CD14-positive monocyte (primary cell): ENCODE measurements at regions not wholly inside any gene's neighbourhood (a gene's known extent, or its start where the extent isn't known, plus 50 kb on each side); places are given as distances from the start of the nearest gene placed in this dataset.

Experiments
- DNase-seq, 3 donors: peaks; one replicate each; pipeline ENCODE4 v3.0.0-alpha.2; 2011 to 2022
- H2AFZ ChIP-seq: 2 replicates; pipeline ENCODE4 v1.6.0; 2012; ENCODE audit warnings: mild to moderate bottlenecking, low read depth, low read length, inconsistent platforms; ENCODE audit not compliant: insufficient read depth, poor library complexity, severe bottlenecking
- H3K27ac ChIP-seq, 2 donors: 1 replicate in 1 of 2; 2 replicates in 1 of 2; pipeline ENCODE4 v1.5.1; 2012 to 2013; ENCODE audit warnings: low read length in 2 of 2, control low read depth in 1 of 2, inconsistent platforms in 1 of 2, low read depth in 1 of 2, mild to moderate bottlenecking in 1 of 2
- H3K27me3 ChIP-seq, 2 donors: one replicate each; pipeline versions ENCODE4 v1.6.0 to v1.6.1; 2011 to 2013; ENCODE audit warnings: low read length in 2 of 2; ENCODE audit not compliant: control insufficient read depth in 2 of 2, insufficient read depth in 2 of 2
- H3K36me3 ChIP-seq, 2 donors: replicated peaks in 1 of 2; 1 replicate in 1 of 2; 2 replicates in 1 of 2; pipeline versions ENCODE4 v1.5.1 to v1.6.1; 2012 to 2013; ENCODE audit warnings: low read length in 2 of 2, control low read depth in 1 of 2, inconsistent platforms in 1 of 2, mild to moderate bottlenecking in 1 of 2; ENCODE audit not compliant: insufficient read depth in 2 of 2, control insufficient read depth in 1 of 2
- H3K4me1 ChIP-seq, 2 donors: 1 replicate in 1 of 2; 2 replicates in 1 of 2; pipeline versions ENCODE4 v1.5.1 to v1.6.1; 2012 to 2013; ENCODE audit warnings: low read length in 2 of 2, control low read depth in 1 of 2, inconsistent platforms in 1 of 2, mild to moderate bottlenecking in 1 of 2, moderate library complexity in 1 of 2; ENCODE audit not compliant: insufficient read depth in 2 of 2, control insufficient read depth in 1 of 2
- H3K4me2 ChIP-seq: replicated peaks from 2 replicates; pipeline ENCODE3; 2012; ENCODE audit warnings: low read length, moderate library complexity, mild to moderate bottlenecking; ENCODE audit not compliant: poor library complexity, severe bottlenecking; ENCODE audit errors: extremely low read depth
- H3K4me3 ChIP-seq, 3 experiments: fragments of 200-600 bp in 1 of 3; sonication (generic) in 1 of 3; replicated peaks in 1 of 3; 1 replicate in 2 of 3; 2 replicates in 1 of 3; pipeline ENCODE4 v1.5.1; 2011 to 2013; ENCODE audit warnings: low read length in 3 of 3, mild to moderate bottlenecking in 3 of 3, control low read depth in 2 of 3, low read depth in 2 of 3, inconsistent platforms in 1 of 3, moderate library complexity in 1 of 3
- H3K79me2 ChIP-seq: 2 replicates; pipeline ENCODE4 v1.6.0; 2012; ENCODE audit warnings: mild to moderate bottlenecking, control low read depth, inconsistent platforms, low read length, moderate library complexity; ENCODE audit not compliant: insufficient read depth
- H3K9ac ChIP-seq: 2 replicates; pipeline ENCODE4 v1.6.0; 2017; ENCODE audit warnings: low read length, mild to moderate bottlenecking; ENCODE audit not compliant: insufficient read depth, poor library complexity, severe bottlenecking
- H3K9me3 ChIP-seq, 2 donors: replicated peaks in 1 of 2; 1 replicate in 1 of 2; 2 replicates in 1 of 2; pipeline versions ENCODE4 v1.5.1 to v1.6.1; 2012 to 2013; ENCODE audit warnings: low read length in 2 of 2, control low read depth in 1 of 2; ENCODE audit not compliant: control insufficient read depth in 1 of 2, insufficient read depth in 1 of 2
- H4K20me1 ChIP-seq: 2 replicates; pipeline ENCODE4 v1.6.0; 2012; ENCODE audit warnings: mild to moderate bottlenecking, low read length, control low read depth, moderate library complexity; ENCODE audit not compliant: insufficient read depth
- H3K27ac Mint-ChIP-seq, 7 donors: one replicate each; pipeline ENCODE4 v1.8.0; 2020; ENCODE audit warnings: mild to moderate bottlenecking in 7 of 7, mixed read lengths in 7 of 7, moderate library complexity in 6 of 7, inconsistent platforms in 2 of 7
- H3K27me3 Mint-ChIP-seq, 3 donors: one replicate each; pipeline ENCODE4 v1.8.0; 2021 to 2022; ENCODE audit warnings: low read depth in 3 of 3, mild to moderate bottlenecking in 3 of 3, mixed read lengths in 3 of 3, moderate library complexity in 3 of 3, inconsistent platforms in 1 of 3
- H3K36me3 Mint-ChIP-seq, 2 donors: one replicate each; pipeline ENCODE4 v1.8.0; 2020; ENCODE audit warnings: mixed read lengths in 2 of 2, inconsistent platforms in 1 of 2, mild to moderate bottlenecking in 1 of 2
- H3K4me1 Mint-ChIP-seq: one replicate; pipeline ENCODE4 v1.8.0; 2020; ENCODE audit warnings: mild to moderate bottlenecking, mixed read lengths
- H3K4me3 Mint-ChIP-seq, 2 donors: one replicate each; pipeline ENCODE4 v1.8.0; 2020; ENCODE audit warnings: mild to moderate bottlenecking in 2 of 2, mixed read lengths in 2 of 2, moderate library complexity in 1 of 2
- H3K9me3 Mint-ChIP-seq, 7 donors: one replicate each; pipeline ENCODE4 v1.8.0; 2020 to 2022; ENCODE audit warnings: mixed read lengths in 7 of 7, mild to moderate bottlenecking in 6 of 7, moderate library complexity in 6 of 7, inconsistent platforms in 2 of 7
- WGBS: methylation state at CpG from one replicate; pipeline ENCODE4 v1.1.5; 2013; ENCODE audit warnings: missing lambda C conversion rate; ENCODE audit not compliant: insufficient coverage; 5-methylcytosine and 5-hydroxymethylcytosine counted together
- intact Hi-C, 2 donors: fragments of 100-400 bp; cut with micrococcal nuclease; formaldehyde crosslinking; loops; one replicate each; pipeline versions ENCODE4 v1.15.0 to v1.15.1; 2023
- TF ChIP-seq, protein P1 (sequence below): fragments of 200-600 bp; IDR thresholded peaks from one replicate; pipeline ENCODE4 v1.8.0; 2022; ENCODE audit warnings: antibody characterized with exemption, mild to moderate bottlenecking

DNA sequence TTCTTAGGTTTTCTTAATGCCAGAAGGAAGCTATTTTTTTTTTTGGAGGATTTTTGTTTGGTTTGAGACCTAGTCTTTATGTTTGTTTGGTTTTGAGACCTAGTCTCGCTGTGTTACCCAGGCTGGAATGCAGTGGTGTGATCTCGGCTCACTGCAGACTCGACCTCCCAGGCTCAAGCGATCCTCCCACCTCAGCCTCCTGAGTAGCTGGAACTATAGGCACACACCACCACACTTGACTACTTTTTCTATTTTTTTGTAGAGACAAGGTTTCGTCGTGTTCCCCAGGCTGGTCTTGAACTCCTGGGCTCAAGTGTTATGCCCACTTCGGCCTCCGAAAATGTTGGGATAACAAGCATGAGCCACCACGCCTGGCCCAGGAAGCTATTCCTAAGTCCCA lies 67.8 kb upstream of the NHSL1 start:
- 97% methylated on average over 6 of the region's 9 CpGs for WGBS
- intact Hi-C loops, result no loop called here
- no peak for DNase-seq
- H3K36me3 ChIP-seq, result no peaks in the 10 kb centered on the region
- no peaks in the 10 kb centered on the region for H3K9me3 ChIP-seq
- H3K27me3 Mint-ChIP-seq, result no peaks in the 10 kb centered on the region
- no peaks in the 10 kb centered on the region for H3K4me1 ChIP-seq
- H3K27me3 ChIP-seq, result peaks cover 6 to 15% of the 10 kb centered on the region in 2 donors
- H3K27ac ChIP-seq, result no peak overlapping the region
- H3K36me3 Mint-ChIP-seq, result no peaks in the 10 kb centered on the region
- TF ChIP-seq, protein P1, sequence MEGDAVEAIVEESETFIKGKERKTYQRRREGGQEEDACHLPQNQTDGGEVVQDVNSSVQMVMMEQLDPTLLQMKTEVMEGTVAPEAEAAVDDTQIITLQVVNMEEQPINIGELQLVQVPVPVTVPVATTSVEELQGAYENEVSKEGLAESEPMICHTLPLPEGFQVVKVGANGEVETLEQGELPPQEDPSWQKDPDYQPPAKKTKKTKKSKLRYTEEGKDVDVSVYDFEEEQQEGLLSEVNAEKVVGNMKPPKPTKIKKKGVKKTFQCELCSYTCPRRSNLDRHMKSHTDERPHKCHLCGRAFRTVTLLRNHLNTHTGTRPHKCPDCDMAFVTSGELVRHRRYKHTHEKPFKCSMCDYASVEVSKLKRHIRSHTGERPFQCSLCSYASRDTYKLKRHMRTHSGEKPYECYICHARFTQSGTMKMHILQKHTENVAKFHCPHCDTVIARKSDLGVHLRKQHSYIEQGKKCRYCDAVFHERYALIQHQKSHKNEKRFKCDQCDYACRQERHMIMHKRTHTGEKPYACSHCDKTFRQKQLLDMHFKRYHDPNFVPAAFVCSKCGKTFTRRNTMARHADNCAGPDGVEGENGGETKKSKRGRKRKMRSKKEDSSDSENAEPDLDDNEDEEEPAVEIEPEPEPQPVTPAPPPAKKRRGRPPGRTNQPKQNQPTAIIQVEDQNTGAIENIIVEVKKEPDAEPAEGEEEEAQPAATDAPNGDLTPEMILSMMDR, result no peak
- H3K9me3 Mint-ChIP-seq, result no peaks in the 10 kb centered on the region
- no peaks in the 10 kb centered on the region for H4K20me1 ChIP-seq
- no peak overlapping the region for H3K4me3 Mint-ChIP-seq
- no peaks in the 10 kb centered on the region for H3K79me2 ChIP-seq
- H3K4me2 ChIP-seq, result no peak overlapping the region
- H2AFZ ChIP-seq, result no peak overlapping the region
- H3K4me3 ChIP-seq, result no peak overlapping the region
- peaks cover 5% of the 10 kb centered on the region for H3K4me1 Mint-ChIP-seq
- H3K27ac Mint-ChIP-seq, result no peak overlapping the region
- H3K9ac ChIP-seq, result no peak overlapping the region

DNA sequence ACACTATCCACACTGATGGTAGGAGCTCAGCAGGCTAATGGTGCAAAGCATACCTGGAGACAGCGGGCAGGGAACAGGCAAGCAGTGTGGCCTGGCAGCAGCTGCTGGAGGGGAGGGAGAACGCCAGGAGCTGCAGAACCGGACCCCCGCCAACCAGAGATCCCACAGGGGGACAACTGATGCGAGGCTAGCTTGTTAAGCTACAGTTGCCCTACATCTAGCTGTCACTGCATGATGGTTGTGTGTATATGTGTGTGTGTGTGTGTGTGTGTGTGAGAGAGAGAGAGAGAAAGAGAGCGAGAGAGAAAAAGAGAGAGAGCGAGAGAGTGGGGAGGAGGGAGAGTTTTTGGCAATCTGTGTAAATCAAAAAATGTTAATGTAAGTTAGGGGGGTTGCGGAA lies 69.7 kb upstream of the NHSL1 start:
- Histone ChIP-seq H3K9ac (no peak overlapping the region), H2AFZ (no peak overlapping the region), H3K4me3 (no peak overlapping the region), H3K9me3 (no peaks in the 10 kb centered on the region), H3K27ac (no peak overlapping the region), H3K4me1 (no peaks in the 10 kb centered on the region), H4K20me1 (no peaks in the 10 kb centered on the region), H3K36me3 (no peaks in the 10 kb centered on the region), H3K4me2 (no peak overlapping the region), H3K27me3 (peaks cover 11 to 26% of the 10 kb centered on the region in 2 donors), H3K79me2 (no peaks in the 10 kb centered on the region)
- H3K9me3 Mint-ChIP-seq, result no peaks in the 10 kb centered on the region
- TF ChIP-seq, protein P1, result no peak
- peaks cover 2 to 11% (median 3%) of the 10 kb centered on the region in 3 donors for H3K27me3 Mint-ChIP-seq
- no peak overlapping the region for H3K27ac Mint-ChIP-seq
- DNase-seq, result no peak
- peaks cover 10% of the 10 kb centered on the region for H3K4me1 Mint-ChIP-seq
- H3K4me3 Mint-ChIP-seq, result no peak overlapping the region
- no peaks in the 10 kb centered on the region for H3K36me3 Mint-ChIP-seq
- intact Hi-C loops, result no loop called here
- 91% methylated on average over 5 of the region's 8 CpGs for WGBS
